ENCODE measurements at regions not wholly inside any gene's neighbourhood (a gene's known extent, or its start where the extent isn't known, plus 50 kb on each side); places are given as distances from the start of the nearest gene placed in this dataset.

DNA sequence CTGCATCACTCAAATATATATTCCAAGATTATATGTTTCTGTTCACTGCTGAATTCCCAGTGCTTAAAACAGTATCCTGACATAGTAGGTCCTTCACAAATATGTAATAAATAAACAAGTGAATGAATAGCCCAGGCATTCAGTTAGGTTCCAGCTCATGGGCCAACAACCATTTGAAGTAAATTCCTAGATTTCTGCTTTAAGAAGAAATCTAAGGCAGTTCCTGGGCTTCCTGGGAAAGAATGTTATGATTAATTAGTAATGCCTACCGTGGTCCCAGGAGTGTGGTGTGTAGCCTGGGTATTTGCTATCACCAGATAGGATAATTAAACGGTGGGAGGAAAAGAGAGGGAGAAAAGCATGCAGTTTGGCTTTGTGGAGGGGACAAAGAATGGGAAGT lies 576.8 kb downstream of the SOX6 start:
- TF ChIP-seq, protein P1, sequence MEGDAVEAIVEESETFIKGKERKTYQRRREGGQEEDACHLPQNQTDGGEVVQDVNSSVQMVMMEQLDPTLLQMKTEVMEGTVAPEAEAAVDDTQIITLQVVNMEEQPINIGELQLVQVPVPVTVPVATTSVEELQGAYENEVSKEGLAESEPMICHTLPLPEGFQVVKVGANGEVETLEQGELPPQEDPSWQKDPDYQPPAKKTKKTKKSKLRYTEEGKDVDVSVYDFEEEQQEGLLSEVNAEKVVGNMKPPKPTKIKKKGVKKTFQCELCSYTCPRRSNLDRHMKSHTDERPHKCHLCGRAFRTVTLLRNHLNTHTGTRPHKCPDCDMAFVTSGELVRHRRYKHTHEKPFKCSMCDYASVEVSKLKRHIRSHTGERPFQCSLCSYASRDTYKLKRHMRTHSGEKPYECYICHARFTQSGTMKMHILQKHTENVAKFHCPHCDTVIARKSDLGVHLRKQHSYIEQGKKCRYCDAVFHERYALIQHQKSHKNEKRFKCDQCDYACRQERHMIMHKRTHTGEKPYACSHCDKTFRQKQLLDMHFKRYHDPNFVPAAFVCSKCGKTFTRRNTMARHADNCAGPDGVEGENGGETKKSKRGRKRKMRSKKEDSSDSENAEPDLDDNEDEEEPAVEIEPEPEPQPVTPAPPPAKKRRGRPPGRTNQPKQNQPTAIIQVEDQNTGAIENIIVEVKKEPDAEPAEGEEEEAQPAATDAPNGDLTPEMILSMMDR (IDR thresholded peaks at IDR 0.05): no peak
- no peak for TF ChIP-seq POLR2AphosphoS5 (IDR thresholded peaks at IDR 0.05; ENCODE audit: low read depth, low read length)

All from Panc1 (cell line).